H1 (cell line): ENCODE measurements at regions not wholly inside any gene's neighbourhood (a gene's known extent, or its start where the extent isn't known, plus 50 kb on each side); places are given as distances from the start of the nearest gene placed in this dataset.

ENCODE experiments used
- CEBPB ChIP-seq: IDR thresholded peaks from 2 replicates; pipeline ENCODE4 v1.6.1; 2012; ENCODE audit warnings: low read depth, low read length
- CTCF ChIP-seq, 3 experiments: IDR thresholded peaks; 1 replicate in 2 of 3; 2 replicates in 1 of 3; pipeline versions ENCODE4 v1.5.1 to v1.6.1; 2011; ENCODE audit warnings: low read length in 3 of 3, mild to moderate bottlenecking in 3 of 3, inconsistent platforms in 2 of 3, low read depth in 1 of 3, moderate library complexity in 1 of 3; ENCODE audit not compliant: insufficient read depth in 1 of 3; ENCODE audit errors: control extremely low read depth in 1 of 3
- EGR1 ChIP-seq: IDR thresholded peaks from 2 replicates; pipeline ENCODE4 v1.6.1; 2011; ENCODE audit warnings: low read depth, low read length, borderline replicate concordance
- EP300 ChIP-seq, 2 experiments: IDR thresholded peaks; 1 replicate in 1 of 2; 2 replicates in 1 of 2; pipeline ENCODE4 v1.6.1; 2011 to 2012; ENCODE audit warnings: low read depth in 2 of 2, low read length in 2 of 2, mild to moderate bottlenecking in 2 of 2, borderline replicate concordance in 1 of 2, inconsistent platforms in 1 of 2, moderate library complexity in 1 of 2
- EZH2 ChIP-seq: fragments of 200-600 bp; sonication (generic); IDR thresholded peaks from 2 replicates; pipeline ENCODE4 v1.7.1; 2012; ENCODE audit warnings: low read depth, mild to moderate bottlenecking, moderate library complexity, low read length, inconsistent platforms; ENCODE audit not compliant: severe bottlenecking
- POU5F1 ChIP-seq: IDR thresholded peaks from 2 replicates; pipeline ENCODE4 v1.6.1; 2011; ENCODE audit warnings: low read depth, mild to moderate bottlenecking, low read length, moderate library complexity
- SUZ12 ChIP-seq: fragments of 200-600 bp; sonication (generic); IDR thresholded peaks from 2 replicates; pipeline ENCODE4 v1.6.1; 2012; ENCODE audit warnings: mild to moderate bottlenecking, inconsistent platforms, low read length, moderate library complexity, mixed read lengths
- YY1 ChIP-seq: IDR thresholded peaks from 2 replicates; pipeline ENCODE4 v1.6.1; 2011; ENCODE audit warnings: low read depth, mild to moderate bottlenecking, low read length
- TF ChIP-seq, protein P1 (sequence below): IDR thresholded peaks from 2 replicates; pipeline ENCODE4 v1.6.1; 2011; ENCODE audit warnings: low read length, improper control_type of control experiment

DNA sequence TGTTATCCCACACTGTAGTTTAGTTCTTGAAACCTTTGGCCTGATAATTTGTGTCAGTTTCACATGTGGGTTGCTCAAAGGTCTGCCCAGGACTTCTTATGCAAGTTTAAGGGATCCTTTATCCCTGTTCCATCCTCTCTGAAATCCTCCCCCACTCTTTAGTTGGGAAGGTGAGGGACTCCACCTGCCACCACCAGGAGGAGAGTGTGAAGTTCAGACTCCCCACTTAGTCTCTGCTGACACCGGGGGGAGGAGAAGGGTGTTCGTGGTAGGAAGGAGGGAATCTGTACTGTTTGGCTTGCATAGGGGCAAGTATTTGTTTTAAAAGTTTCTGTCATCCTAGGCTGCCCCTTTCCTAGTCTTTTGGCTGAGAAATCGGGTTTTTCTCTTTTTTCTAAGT, 211.8 kb downstream of the PPP4R3C start:
- TF ChIP-seq YY1, result no peak
- TF ChIP-seq SUZ12, result no peak
- TF ChIP-seq CEBPB, result no peak
- TF ChIP-seq CTCF (IDR thresholded peaks at IDR 0.05; ENCODE audit: control extremely low read depth in 1 of 3, insufficient read depth in 1 of 3, low read depth in 1 of 3, low read length in 3 of 3), result peak in 1 of 3 experiments; percentile 30; a peak in 1 of 4 replicates
- TF ChIP-seq POU5F1, result no peak
- no peak for TF ChIP-seq EZH2
- no peak for TF ChIP-seq EGR1
- TF ChIP-seq EP300 (IDR thresholded peaks at IDR 0.05; ENCODE audit: borderline replicate concordance in 1 of 2, low read depth in 2 of 2, low read length in 2 of 2), result no peak
- TF ChIP-seq, protein P1, sequence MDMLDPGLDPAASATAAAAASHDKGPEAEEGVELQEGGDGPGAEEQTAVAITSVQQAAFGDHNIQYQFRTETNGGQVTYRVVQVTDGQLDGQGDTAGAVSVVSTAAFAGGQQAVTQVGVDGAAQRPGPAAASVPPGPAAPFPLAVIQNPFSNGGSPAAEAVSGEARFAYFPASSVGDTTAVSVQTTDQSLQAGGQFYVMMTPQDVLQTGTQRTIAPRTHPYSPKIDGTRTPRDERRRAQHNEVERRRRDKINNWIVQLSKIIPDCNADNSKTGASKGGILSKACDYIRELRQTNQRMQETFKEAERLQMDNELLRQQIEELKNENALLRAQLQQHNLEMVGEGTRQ, result no peak
